ENCODE measurements at regions not wholly inside any gene's neighbourhood (a gene's known extent, or its start where the extent isn't known, plus 50 kb on each side); places are given as distances from the start of the nearest gene placed in this dataset.

DNA sequence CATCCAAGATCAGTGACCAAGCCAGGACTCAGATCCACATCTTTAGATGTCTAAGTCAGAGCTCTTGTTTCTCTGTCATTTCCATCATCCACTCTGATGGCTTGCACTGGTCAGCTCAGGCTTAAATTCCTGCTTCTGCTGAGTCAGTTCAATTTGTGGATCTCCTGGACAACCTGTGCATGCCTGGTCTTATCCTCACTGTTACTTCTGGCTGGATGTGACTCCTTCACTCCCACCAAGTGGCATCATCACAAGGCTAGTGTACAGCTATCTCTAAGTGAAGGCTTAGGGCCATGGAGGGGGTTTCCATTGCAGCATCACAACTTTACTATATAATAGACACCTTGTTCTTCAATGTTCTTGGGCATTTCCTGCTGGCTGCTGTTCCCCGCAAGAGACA is 102.9 kb downstream of the EMP1 start:
- peaks cover 0 to 2% (median 0%) of the 10 kb centered on the region in 3 donors for H3K27me3 ChIP-seq (ENCODE audit: control insufficient read depth in 3 of 3, insufficient read depth in 3 of 3, low read length in 2 of 3)
- ATAC-seq (ENCODE audit: insufficient read depth, low FRiP score) (no peak), DNase-seq (no peak)
- no peak overlapping the region for H3K4me3 ChIP-seq
- peak overlapping the region in 1 of 2 donors; percentile 6 for H3K27ac ChIP-seq (ENCODE audit: low read depth in 1 of 2, low read length in 1 of 2)
- H3K36me3 ChIP-seq (ENCODE audit: control insufficient read depth in 4 of 4, insufficient read depth in 4 of 4, low read length in 4 of 4) = no peaks in the 10 kb centered on the region
- no peak overlapping the region for H3K9ac ChIP-seq (ENCODE audit: insufficient read depth in 1 of 2, low read length in 2 of 2)
- peaks cover 0 to 8% (median 0%) of the 10 kb centered on the region in 4 donors for H3K9me3 ChIP-seq (ENCODE audit: control insufficient read depth in 4 of 4, insufficient read depth in 3 of 4, low read length in 3 of 4)
- 52 to 78% methylated on average over 1 of the region's 1 CpG for WGBS, 2 donors
- TF ChIP-seq CTCF (IDR thresholded peaks at IDR 0.05; ENCODE audit: control extremely low read depth, extremely low read depth) = no peak
- H3K4me1 ChIP-seq (ENCODE audit: control insufficient read depth in 5 of 5, insufficient read depth in 5 of 5, low read length in 5 of 5) = no peaks in the 10 kb centered on the region

DNA sequence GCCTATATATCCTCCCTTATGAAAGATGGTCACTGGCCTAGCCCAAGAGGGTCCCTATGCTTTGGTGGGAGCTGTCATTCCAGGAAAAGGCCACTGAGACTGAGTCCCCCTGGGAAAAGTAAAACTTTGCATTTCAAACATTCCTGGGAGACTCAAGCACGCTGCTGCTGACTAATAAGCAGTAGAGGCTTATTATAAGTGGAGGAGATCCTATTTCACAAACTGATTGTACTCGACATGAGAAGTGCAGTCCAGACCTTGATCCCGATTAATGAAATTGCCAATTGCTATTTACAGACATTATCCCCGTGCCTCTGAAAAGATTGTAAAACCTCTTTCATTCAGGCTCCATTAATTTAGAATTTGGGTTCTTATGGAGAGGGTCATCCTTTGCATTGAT is 96.6 kb downstream of the EMP1 start:
- DNase-seq = peak in 1 of 3 donors; percentile 19
- Histone ChIP-seq H3K9me3 (ENCODE audit: control insufficient read depth in 4 of 4, insufficient read depth in 3 of 4, low read length in 3 of 4) (no peaks in the 10 kb centered on the region), H3K9ac (ENCODE audit: insufficient read depth in 1 of 2, low read length in 2 of 2) (no peak overlapping the region), H3K4me1 (ENCODE audit: control insufficient read depth in 5 of 5, insufficient read depth in 5 of 5, low read length in 5 of 5) (no peaks in the 10 kb centered on the region), H3K4me3 (no peak overlapping the region), H3K36me3 (ENCODE audit: control insufficient read depth in 4 of 4, insufficient read depth in 4 of 4, low read length in 4 of 4) (no peaks in the 10 kb centered on the region), H3K27ac (ENCODE audit: low read depth in 1 of 2, low read length in 1 of 2) (no peak overlapping the region), H3K27me3 (ENCODE audit: control insufficient read depth in 3 of 3, insufficient read depth in 3 of 3, low read length in 2 of 3) (peaks cover 0 to 2% (median 0%) of the 10 kb centered on the region in 3 donors)
- no peak for TF ChIP-seq CTCF (IDR thresholded peaks at IDR 0.05; ENCODE audit: control extremely low read depth, extremely low read depth)
- ATAC-seq (ENCODE audit: insufficient read depth, low FRiP score) = no peak
- WGBS, 2 donors = 71 to 85% methylated on average over 4 of the region's 4 CpGs

- ATAC-seq (ENCODE audit: insufficient read depth, low FRiP score) (no peak), DNase-seq (peak in 1 of 3 donors; percentile 44)
- no peak for TF ChIP-seq CTCF (IDR thresholded peaks at IDR 0.05; ENCODE audit: control extremely low read depth, extremely low read depth)
- no peak overlapping the region for H3K4me3 ChIP-seq
- H3K36me3 ChIP-seq (ENCODE audit: control insufficient read depth in 4 of 4, insufficient read depth in 4 of 4, low read length in 4 of 4) = no peaks in the 10 kb centered on the region
- H3K27ac ChIP-seq (ENCODE audit: low read depth in 1 of 2, low read length in 1 of 2) = no peak overlapping the region
- H3K9me3 ChIP-seq (ENCODE audit: control insufficient read depth in 4 of 4, insufficient read depth in 3 of 4, low read length in 3 of 4) = no peaks in the 10 kb centered on the region
- no peaks in the 10 kb centered on the region for H3K4me1 ChIP-seq (ENCODE audit: control insufficient read depth in 5 of 5, insufficient read depth in 5 of 5, low read length in 5 of 5)
- H3K9ac ChIP-seq (ENCODE audit: insufficient read depth in 1 of 2, low read length in 2 of 2) = no peak overlapping the region
- H3K27me3 ChIP-seq (ENCODE audit: control insufficient read depth in 3 of 3, insufficient read depth in 3 of 3, low read length in 2 of 3) = no peaks in the 10 kb centered on the region
These were observed 93.2 kb downstream of the EMP1 start for GRCh38 chr12:13289653-13290289.
